Peyer's patch (tissue), 4 donors: ENCODE measurements at regions not wholly inside any gene's neighbourhood (a gene's known extent, or its start where the extent isn't known, plus 50 kb on each side); places are given as distances from the start of the nearest gene placed in this dataset.

Experiments used
- DNase-seq, 3 donors: peaks; one replicate each; pipeline ENCODE4 v3.0.0-alpha.2; 2017 to 2019
- H3K27ac ChIP-seq, 4 donors: fragments of 200-600 bp; sonication (generic); one replicate each; pipeline ENCODE4 v1.5.1; 2016 to 2019
- H3K27me3 ChIP-seq, 2 donors: fragments of 200-600 bp; sonication (generic); one replicate each; pipeline ENCODE4 v1.5.1; 2019
- H3K36me3 ChIP-seq, 3 donors: fragments of 200-600 bp; sonication (generic); one replicate each; pipeline ENCODE4 v1.5.1; 2016 to 2019
- H3K4me1 ChIP-seq, 4 donors: fragments of 200-600 bp; sonication (generic); one replicate each; pipeline ENCODE4 v1.5.1; 2016 to 2019
- H3K4me3 ChIP-seq, 4 donors: fragments of 200-600 bp; sonication (generic); 1 replicate in 3 of 4; 2 replicates in 1 of 4; pipeline ENCODE4 v1.5.1; 2016 to 2019; ENCODE audit warnings: mild to moderate bottlenecking in 1 of 4
- H3K9me3 ChIP-seq, 4 donors: fragments of 200-600 bp; sonication (generic); one replicate each; pipeline ENCODE4 v1.5.1; 2016 to 2019; ENCODE audit warnings: mild to moderate bottlenecking in 1 of 4
- CTCF ChIP-seq, 6 experiments: fragments of 450-650 bp in 4 of 6; fragments of 200-600 bp in 2 of 6; sonication (generic) in 1 of 6; IDR thresholded peaks; one replicate each; pipeline ENCODE4 v1.5.1; 2017 to 2019; ENCODE audit warnings: antibody characterized with exemption in 6 of 6, mild to moderate bottlenecking in 3 of 6, moderate library complexity in 1 of 6
- POLR2A ChIP-seq, 2 donors: fragments of 450-650 bp; IDR thresholded peaks; one replicate each; pipeline ENCODE4 v1.5.1; 2017; ENCODE audit warnings: antibody characterized with exemption in 2 of 2, mild to moderate bottlenecking in 2 of 2, moderate library complexity in 2 of 2

GRCh38 chr20:56174416-56174815, 74.1 kb upstream of the MC3R start:
- no peak overlapping the region for H3K4me3 ChIP-seq
- no peak for DNase-seq
- no peaks in the 10 kb centered on the region for H3K4me1 ChIP-seq
- no peaks in the 10 kb centered on the region for H3K27me3 ChIP-seq
- H3K27ac ChIP-seq: no peak overlapping the region
- H3K36me3 ChIP-seq: no peaks in the 10 kb centered on the region
- H3K9me3 ChIP-seq: no peaks in the 10 kb centered on the region
- TF ChIP-seq POLR2A (IDR thresholded peaks at IDR 0.05) (no peak), CTCF (IDR thresholded peaks at IDR 0.05) (no peak)

GRCh38 chr20:56175884-56176283, 72.6 kb upstream of the MC3R start:
- H3K9me3 ChIP-seq: no peaks in the 10 kb centered on the region
- no peaks in the 10 kb centered on the region for H3K27me3 ChIP-seq
- no peaks in the 10 kb centered on the region for H3K4me1 ChIP-seq
- TF ChIP-seq POLR2A (IDR thresholded peaks at IDR 0.05) (no peak), CTCF (IDR thresholded peaks at IDR 0.05) (no peak)
- H3K27ac ChIP-seq: no peak overlapping the region
- no peak overlapping the region for H3K4me3 ChIP-seq
- DNase-seq: no peak
- H3K36me3 ChIP-seq: no peaks in the 10 kb centered on the region

- no peaks in the 10 kb centered on the region for H3K4me1 ChIP-seq
- H3K9me3 ChIP-seq: no peaks in the 10 kb centered on the region
- H3K4me3 ChIP-seq: no peak overlapping the region
- no peak overlapping the region for H3K27ac ChIP-seq
- no peaks in the 10 kb centered on the region for H3K27me3 ChIP-seq
- no peak for DNase-seq
- no peaks in the 10 kb centered on the region for H3K36me3 ChIP-seq
- TF ChIP-seq CTCF (IDR thresholded peaks at IDR 0.05) (no peak), POLR2A (IDR thresholded peaks at IDR 0.05) (no peak)
Measured at GRCh38 chr20:56178219-56178618, 70.3 kb upstream of the MC3R start.

GRCh38 chr20:56179051-56179450, 69.5 kb upstream of the MC3R start:
- no peak overlapping the region for H3K27ac ChIP-seq
- H3K4me1 ChIP-seq: no peaks in the 10 kb centered on the region
- TF ChIP-seq CTCF (IDR thresholded peaks at IDR 0.05): no peak
- TF ChIP-seq POLR2A (IDR thresholded peaks at IDR 0.05): no peak
- no peaks in the 10 kb centered on the region for H3K9me3 ChIP-seq
- no peaks in the 10 kb centered on the region for H3K36me3 ChIP-seq
- DNase-seq: no peak
- no peaks in the 10 kb centered on the region for H3K27me3 ChIP-seq
- no peak overlapping the region for H3K4me3 ChIP-seq

GRCh38 chr20:56181583-56181982, 66.9 kb upstream of the MC3R start:
- Histone ChIP-seq H3K9me3 (no peaks in the 10 kb centered on the region), H3K27ac (no peak overlapping the region), H3K4me1 (no peaks in the 10 kb centered on the region), H3K4me3 (no peak overlapping the region), H3K36me3 (no peaks in the 10 kb centered on the region), H3K27me3 (no peaks in the 10 kb centered on the region)
- TF ChIP-seq CTCF (IDR thresholded peaks at IDR 0.05) (peak in 3 of 6 experiments; percentile 12 to 25 (median 20)), POLR2A (IDR thresholded peaks at IDR 0.05) (no peak)
- no peak for DNase-seq

- Histone ChIP-seq H3K36me3 (no peaks in the 10 kb centered on the region), H3K9me3 (no peaks in the 10 kb centered on the region), H3K27me3 (no peaks in the 10 kb centered on the region), H3K4me1 (no peaks in the 10 kb centered on the region), H3K4me3 (no peak overlapping the region), H3K27ac (no peak overlapping the region)
- no peak for DNase-seq
- TF ChIP-seq CTCF (IDR thresholded peaks at IDR 0.05): no peak
- TF ChIP-seq POLR2A (IDR thresholded peaks at IDR 0.05): no peak
Measured at GRCh38 chr20:56187534-56188165, 60.9 kb upstream of the MC3R start.
